ENCODE measurements at regions not wholly inside any gene's neighbourhood (a gene's known extent, or its start where the extent isn't known, plus 50 kb on each side); places are given as distances from the start of the nearest gene placed in this dataset.

- TF ChIP-seq CTCF (conservative IDR thresholded peaks at IDR 0.05) (no peak), EZH2 (IDR thresholded peaks at IDR 0.05; ENCODE audit: low read depth) (no peak)
These were observed 246.9 kb upstream of the PRDM1 start for GRCh38 chr6:105839266-105839665.

Data from PC-9 (cell line).